GM18909 (cell line): ENCODE measurements at regions not wholly inside any gene's neighbourhood (a gene's known extent, or its start where the extent isn't known, plus 50 kb on each side); places are given as distances from the start of the nearest gene placed in this dataset.
"Not testable (repeated sequence)": the region's sequence is repeated elsewhere in the genome, so short reads cannot be mapped to it uniquely, and the experiment has no call there.

Experiments
- ATAC-seq: cut with Tn5 transposase; IDR thresholded peaks from one replicate; pipeline ENCODE4 v1.9.1; 2021; ENCODE audit warnings: mild to moderate bottlenecking; ENCODE audit not compliant: unreplicated experiment, poor library complexity

DNA sequence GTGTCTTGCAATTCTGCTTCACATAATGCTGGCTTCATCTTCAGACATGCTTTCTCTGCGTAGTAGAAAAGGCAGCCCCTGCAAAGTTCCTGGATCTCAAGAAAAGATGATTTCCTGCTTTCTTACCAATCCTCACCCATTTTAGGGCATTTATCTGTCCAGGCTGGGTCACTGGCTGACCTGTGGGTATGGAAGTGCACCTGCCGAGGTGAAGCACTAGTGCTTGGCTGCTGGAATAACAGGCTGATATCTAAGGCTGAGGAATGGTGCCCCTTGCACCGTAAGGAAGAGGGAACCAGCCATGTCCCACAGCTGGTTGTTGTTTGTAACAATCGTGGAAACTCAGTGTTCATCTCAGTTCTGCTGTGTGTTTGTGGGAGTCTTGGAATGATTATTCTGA lies 138.0 kb upstream of the KLF6 start:
- no peak for ATAC-seq

DNA sequence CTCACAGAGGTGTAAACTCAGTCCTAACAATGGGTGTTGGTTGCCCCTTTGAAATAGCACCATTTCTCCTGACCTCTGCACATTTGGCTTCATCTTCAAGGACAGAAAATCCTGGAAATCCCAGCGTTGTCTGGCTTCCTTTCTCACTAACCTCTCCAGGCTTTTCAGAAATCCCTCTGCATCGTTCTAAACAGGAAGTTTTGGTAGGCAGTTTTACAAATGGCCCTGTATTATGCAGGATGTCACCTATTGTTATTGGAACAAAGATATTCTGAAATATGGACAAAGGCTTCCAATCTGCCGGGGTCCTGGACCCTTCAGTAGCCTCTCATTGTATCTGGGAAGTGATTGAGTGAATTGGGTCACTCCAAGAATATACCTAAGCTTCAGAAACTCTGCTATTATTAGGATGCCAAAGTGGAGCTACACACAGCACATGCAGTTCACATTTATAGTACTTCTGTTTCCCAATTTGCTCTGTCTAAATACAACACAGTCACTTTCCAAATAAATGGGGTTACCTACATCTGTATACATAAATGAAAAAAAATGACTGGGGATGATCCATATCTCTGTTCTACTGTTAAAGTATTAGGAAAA lies 134.8 kb upstream of the KLF6 start:
- no peak for ATAC-seq

DNA sequence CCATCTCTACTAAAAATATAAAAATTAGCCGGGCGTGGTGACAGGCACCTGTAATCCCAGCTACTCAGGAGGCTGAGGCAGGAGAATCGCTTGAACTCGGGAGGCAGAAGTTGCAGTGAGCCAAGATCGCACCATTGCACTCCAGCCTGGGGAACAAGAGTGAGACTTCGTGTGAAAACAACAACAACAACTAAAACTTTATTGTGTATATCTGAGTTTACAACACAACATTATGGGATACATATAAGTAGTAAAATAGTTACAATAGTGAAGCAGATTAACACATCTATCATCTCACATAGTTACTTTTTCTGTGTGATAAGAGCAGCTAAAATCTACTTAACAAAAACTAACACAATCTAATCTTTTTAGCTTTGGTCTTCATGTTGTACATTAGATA lies 132.4 kb upstream of the KLF6 start:
- ATAC-seq = not testable (repeated sequence)

DNA sequence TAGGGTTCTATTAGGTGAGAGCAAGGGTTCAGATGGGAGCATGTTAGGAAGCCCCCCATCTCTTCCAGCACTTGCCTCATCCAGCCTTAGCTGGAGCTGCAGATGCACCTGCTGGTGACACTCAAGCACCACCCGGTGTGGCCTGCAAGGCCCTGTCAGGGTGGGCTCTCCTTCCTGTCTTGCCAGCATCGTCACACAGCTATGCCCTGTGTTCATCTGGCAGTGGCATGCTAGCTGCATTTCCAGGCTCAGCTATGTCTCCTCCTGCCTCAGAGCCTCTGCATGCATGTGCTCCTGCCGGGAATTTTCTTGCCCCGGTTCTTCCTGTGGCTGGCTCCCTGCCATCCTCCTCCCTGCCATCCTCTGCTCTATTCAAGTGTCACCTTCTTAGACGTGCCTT lies 129.7 kb upstream of the KLF6 start:
- ATAC-seq = no peak

DNA sequence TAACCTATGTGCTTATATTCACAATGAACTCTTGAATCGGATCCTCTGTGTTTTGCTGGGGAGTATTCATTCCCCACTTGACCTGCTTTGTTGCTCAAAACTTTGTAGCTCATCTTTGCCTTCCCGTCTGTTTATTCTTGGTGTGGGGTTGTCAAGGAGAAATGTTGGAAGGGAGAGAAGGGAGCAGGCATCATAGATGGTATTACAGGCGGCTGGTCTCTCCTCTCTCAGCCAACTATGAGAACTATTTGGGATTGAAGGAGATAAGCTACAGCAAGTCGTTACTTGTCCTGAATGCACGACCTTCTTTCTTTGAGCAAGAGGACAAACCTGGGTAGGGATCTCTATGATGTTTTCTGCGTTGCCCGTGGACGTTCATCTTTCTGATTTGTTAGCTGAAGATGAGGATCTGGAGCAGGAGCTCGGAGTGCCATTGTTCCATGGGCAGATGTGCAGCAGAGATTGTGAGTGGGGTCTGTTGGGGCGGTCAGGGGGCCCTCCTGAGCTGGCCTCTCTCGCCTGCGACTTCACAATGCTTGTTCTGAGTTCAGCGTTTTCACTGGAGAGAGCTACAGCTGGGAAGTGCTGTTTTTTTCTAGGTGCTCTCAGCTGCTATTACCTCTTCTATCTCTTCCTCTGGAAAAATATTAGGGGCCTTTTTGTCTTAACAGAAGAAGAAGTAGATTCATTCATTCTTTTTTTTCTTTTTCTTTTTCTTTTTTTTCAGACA lies 126.9 kb upstream of the KLF6 start:
- ATAC-seq = no peak

DNA sequence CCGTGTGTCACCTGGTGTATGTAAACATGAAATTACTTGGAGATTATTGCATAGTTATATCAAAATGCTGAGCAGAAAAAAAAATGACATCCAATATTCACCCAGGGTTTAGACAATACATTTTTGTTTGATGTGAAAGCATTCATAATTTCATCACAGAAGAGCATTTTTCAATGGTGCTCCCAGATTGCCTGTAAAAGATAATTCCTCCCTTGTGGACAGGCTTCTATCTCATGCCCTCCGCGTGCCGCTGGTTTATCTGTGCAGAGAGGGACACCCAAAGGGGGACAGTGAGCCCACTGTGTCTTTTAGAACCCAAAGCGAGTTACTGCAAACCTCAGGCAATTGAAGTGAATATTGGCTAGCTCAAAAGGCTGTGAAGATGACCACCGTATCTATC lies 126.2 kb upstream of the KLF6 start:
- ATAC-seq = no peak

DNA sequence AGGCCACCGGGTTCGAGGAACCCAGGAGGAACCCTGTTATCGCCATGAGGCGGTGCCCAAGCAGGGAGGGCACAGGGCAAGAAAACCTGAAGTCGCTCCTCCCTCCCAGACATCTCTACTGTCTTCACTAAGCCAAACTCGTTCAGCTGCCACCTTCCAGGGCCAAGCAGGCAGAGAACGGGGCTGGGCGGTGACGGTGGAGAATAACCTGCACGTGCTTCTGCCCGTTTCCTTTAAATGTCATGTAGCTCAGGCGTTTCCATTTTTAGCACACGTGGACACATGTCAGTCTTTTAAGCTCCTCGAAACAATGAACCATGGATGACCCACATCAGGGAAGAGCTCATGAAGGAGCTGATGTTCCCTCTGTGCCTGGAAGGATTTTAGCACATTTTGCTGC lies 124.3 kb upstream of the KLF6 start:
- no peak for ATAC-seq

DNA sequence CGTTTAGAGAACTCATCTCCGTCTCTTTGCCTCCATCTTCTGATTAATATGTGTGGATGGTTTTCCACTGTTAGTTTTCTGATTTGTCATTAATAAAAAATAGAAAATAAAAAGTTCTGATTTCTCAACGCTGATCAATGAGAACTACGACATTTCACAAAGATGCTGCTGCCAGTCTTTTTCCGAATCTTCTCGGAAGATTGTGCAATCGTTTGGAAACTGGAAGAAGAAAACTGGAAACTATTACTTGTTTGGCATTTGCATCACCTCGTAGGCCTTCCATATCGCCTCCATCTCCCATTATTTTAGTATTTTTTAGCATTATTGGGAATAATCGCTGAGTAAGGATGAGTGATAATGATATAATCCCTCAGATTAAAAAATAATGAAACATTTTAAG lies 123.2 kb upstream of the KLF6 start:
- no peak for ATAC-seq

DNA sequence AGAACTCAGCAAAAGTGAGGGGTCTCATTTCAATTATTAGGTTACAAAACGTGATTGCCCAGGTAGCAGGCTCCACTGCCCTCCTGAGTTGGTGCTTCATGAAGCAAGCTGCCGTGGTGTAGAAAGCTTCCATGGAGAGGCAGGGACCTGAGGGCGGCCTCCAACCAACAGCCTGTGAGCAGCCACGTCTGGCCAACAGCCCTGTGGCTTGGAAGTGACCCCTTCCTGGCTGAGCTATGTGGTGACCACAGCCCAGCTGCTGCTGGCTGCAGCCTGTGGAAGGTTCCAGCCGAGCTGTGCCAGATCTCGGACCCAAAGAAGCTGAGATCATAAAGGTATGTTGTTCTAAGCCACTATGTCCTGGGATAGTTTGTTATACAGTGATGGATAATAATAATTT lies 122.5 kb upstream of the KLF6 start:
- no peak for ATAC-seq

DNA sequence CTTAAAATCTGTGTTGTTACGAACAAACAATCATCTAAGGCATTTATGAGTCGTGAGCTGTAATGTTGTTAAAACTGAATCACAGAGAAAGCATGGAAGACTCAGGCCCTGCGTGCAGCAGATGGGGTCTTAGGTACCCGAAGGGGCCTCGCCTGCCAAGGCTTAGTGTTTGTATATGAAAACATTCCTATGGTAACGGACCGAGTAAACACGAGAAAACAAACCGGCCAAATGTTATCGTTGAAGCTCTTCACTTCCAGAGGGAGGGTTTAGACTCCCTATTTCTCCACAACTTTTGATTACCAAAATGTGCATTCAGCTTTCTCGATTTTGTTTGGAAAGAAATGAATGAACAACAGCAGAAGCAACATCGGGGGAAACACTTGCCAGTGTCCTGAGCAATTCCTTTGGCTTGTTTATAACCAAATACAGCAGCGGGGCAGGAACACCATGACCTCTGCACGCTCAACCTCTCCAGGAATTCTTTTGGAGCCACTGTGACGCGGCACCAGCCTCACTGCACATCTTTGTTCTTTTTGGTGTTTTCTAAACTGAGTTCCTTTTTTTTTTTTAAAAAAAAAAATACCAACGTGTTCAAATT lies 121.6 kb upstream of the KLF6 start:
- no peak for ATAC-seq

DNA sequence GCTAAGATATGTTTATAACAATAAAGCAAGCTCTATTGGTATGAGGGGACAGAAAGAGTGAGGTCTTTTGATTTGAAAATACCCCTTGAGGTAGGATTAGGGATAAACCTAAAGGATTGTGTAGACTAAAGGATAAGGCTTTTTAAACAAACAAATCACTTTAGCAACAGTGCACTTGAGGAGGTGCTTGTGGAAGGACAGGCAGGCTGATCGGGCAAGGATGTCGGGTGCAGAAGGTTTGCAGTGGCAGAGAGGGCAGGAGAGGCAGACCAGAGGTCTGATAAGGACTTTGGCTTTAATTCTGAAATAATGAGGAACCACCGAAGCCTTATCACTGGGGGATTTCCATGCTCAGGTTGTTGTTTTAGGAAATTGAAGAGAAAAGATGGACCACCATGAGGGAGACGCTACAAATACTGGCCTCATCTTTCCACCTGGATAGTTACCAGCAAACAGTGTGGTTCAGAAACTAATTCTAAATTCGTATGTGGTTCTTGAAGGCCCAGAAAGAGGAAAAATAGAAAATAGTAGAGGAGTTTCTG lies 119.5 kb upstream of the KLF6 start:
- no peak for ATAC-seq

DNA sequence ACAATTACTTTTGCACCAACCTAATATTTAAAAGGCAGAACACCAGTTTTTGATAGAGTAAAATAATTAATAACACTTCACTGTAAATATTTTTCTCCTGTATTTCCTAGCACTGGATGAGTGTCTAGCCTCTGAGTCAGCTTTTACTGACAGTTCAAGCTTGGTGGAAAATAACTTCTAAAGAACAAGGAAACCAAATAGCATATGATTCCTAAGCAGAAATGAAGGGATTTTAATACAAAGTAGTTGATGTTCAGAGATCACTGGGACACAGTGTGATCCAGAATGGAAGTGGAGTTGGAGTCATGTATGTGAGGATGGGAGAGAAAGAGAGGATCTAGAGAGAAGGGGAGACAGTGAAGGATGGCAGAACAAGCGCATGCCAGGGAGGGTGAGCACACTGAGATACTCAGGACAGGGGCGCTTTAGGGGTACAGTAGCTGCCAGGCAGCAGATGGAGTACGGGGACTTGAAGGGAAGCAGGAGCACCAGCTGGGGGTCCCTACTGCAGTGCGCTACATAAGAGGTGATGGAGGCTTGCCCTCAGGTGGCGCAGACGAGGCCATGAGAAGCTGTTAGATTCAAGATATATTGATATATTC lies 117.9 kb upstream of the KLF6 start:
- ATAC-seq = peak; percentile 35

DNA sequence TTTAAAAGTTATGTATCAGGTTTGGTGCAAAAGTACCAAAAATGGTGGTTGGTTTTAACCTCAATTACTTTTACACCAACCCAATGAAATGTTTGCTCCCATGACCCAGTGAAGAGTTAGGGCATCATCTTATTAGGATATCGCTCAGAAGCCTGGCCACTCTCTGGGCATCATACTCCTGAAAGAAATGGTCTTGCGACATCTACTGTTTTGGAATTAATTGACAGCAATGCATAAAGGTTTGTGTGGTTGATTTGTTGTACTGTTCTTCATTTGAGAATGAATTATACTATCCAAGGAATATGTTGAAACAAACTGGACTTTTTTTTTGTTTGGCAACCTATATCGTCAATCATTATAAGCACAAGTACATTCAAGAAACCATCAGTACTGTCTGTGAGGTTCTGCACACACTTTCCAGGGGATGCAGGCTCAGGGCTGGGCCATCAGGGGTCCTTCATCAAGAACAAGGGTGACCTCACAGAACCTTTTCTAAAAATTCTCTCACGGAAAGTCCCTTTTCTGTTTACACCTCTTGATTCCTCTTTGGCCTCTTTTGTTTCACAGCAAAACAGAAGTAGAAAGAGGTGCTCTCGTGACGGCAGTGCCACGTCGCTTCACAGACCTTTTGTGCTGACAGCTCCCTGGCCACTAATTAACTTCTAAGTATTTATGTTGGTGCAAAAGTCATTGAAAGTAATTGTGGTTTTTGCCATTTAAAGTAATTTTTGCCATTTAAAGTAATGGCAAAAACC lies 117.2 kb upstream of the KLF6 start:
- peak; percentile 96 for ATAC-seq

DNA sequence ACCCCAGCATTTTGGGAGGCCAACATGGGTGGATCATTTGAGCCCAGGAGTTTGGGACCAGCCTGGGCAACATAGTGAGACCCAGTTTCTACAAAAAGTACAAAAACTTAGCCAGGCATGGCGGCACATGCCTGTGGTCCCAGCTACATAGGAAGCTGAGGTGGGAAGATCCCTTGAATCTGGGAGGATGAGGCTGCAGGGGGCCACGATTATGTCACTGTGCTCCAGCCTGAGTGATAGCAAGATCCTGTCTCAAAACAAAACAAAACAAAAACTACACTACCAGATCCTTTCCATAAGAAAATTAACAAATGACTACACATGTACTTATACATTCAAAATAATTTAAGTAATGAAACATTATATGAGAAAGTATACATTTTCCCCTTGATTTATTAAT lies 116.4 kb upstream of the KLF6 start:
- ATAC-seq = no peak

DNA sequence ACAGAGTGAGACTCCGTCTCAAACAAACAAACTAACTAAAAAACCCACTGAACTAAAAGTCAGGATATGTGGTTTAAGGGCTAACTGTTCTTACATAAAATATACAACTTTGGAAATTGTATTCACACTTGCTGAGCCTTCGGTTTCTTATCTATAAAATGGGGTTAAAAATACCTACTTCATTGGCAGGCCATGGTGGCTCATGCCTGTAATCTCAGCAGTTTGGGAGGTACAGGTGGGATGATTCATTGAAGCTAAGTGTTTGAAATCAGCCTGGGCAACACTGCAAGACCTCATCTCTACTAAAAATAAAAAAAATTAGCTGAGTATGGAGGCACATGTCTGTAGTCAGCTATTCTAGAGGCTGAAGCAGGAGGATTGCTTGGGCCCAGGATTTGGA lies 115.4 kb upstream of the KLF6 start:
- ATAC-seq = no peak

DNA sequence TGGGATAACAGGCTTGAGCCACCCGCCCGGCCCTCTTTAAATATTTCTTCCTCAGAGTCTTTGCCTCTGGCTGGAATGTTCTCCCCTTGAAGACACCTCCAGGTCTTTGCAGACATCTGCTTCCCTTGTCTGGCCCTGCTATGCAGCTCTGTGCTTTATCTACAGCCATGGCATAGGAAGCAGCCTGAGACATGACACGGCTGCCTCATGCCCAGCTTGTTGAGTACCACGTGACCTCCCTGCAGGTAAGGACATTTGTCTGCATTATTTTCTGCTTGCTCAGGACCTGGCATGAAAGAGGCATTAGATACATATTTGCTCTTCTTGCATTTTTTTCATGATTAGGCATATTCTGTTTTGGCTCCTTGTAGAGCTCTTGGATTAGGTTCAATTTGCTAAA lies 113.8 kb upstream of the KLF6 start:
- ATAC-seq = no peak

DNA sequence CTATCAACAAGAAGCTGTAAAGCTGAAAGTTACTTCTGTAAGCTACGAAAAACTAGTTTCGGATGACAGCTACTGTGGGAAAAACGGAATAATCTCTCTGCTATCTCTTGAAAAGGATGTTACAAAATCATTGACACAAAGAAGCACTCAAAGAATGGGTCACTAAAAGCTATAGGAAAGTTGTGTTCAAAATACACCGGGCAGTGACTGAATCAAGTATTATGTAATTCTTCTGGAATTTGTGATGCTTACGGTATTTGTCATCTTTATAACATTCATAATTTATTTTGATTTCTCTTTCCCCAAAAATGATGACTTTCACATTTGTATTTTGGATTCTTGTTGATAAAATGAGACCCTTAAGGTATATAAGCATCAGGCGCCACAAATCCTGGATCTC lies 112.1 kb upstream of the KLF6 start:
- no peak for ATAC-seq

DNA sequence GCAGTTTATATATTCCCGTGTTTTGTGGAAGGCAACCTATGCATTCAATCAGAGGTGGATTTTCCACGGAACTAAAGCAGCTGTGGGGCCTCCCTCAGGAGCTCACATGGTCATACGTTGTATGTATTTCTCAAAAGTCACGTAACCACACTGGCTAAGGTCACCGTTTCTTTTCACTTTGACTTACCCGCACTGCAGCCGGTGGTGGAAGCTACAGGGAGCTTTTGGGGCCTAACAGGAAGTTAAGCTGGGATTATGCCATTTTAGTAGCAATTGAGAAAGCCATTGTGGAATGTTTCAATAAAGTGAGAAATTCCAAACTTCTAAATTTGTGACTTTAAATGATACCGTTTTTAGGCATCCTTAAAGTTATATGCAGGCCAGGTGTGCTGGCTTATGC lies 111.2 kb upstream of the KLF6 start:
- no peak for ATAC-seq

DNA sequence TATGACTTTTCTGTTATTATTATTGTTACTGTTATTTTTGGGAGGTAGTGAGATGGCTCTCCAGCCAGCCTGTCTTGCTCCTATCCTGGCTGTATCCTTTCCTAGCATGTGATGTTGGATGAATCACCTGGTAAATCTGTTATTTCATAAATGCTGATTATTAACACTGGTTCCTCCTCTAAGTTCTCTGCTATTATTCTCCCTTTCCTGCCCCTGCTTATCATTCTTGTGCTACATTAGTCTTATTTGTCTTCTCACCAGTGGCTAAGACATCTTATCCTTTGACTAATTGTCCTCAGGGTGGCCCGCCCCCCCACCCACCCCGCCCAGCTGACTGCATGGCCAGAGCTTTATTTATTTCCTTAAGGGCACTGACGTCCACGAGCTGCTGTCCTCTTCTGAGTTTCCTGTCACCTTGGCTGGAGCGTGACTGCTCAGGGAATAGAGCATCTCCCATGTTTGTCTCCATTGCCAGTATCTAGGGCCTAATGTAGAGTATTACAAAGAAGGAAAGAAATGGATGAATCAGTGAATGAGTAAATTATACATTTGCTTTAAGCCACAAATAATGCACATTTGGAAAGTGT lies 110.1 kb upstream of the KLF6 start:
- no peak for ATAC-seq

DNA sequence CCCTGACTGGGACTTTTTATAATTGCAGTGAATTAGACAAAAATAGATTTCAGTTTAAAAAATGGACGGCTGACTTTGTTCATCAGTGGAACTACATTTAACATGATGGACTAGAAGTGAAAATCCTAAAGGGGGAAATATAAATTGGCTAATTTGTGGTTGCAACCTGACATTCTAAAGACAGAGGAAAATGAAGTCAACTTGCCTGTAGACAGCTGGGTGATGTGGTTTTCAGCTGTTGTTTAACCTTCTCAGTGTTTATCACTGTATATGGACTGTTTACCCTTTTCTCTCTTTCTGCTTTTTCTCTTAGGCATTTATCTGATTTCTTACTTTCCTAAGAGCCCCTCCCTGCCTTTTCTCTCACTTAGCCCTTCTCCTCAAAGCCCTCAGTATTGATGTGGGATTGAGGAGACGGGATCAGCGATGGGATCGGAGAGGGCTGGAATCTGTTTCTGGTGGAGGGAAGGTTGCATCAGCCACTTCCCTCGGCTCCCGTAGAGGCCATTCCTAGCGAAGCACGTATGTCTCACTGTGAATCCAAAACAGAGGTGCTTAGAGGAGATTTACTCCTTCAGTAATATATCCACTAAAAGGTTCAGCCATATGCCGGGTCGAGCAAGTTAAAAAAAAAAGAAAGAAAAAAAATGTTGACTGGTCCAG lies 109.0 kb upstream of the KLF6 start:
- ATAC-seq = no peak
